B cell (primary cell): ENCODE measurements at regions not wholly inside any gene's neighbourhood (a gene's known extent, or its start where the extent isn't known, plus 50 kb on each side); places are given as distances from the start of the nearest gene placed in this dataset.

Experiments used
- ATAC-seq: fragments of 200-7000 bp; cut with Tn5 transposase; one replicate; pipeline ENCODE4 v1.10.0; 2021; ENCODE audit warnings: low read depth, mild to moderate bottlenecking, moderate number of reproducible peaks, moderate library complexity
- CTCF ChIA-PET: fragments of 350-600 bp; sonication (Branson Sonifier 250); formaldehyde crosslinking; loops from one replicate; lab custom pipeline; 2021; ENCODE audit warnings: antibody characterized with exemption, inconsistent platforms; lab: Charles Lee
- POLR2A ChIA-PET: fragments of 350-600 bp; sonication (Branson Sonifier 250); formaldehyde crosslinking; loops from one replicate; lab custom pipeline; 2021; ENCODE audit warnings: antibody characterized with exemption; lab: Charles Lee
- DNase-seq: peaks from one replicate; pipeline ENCODE4 v3.0.0; 2013
- H2AFZ ChIP-seq: 2 replicates; pipeline ENCODE4 v1.6.1; 2012; ENCODE audit warnings: mild to moderate bottlenecking, low read depth, low read length; ENCODE audit not compliant: insufficient read depth, poor library complexity, severe bottlenecking
- H3K27ac ChIP-seq, 2 donors: 1 replicate in 1 of 2; 2 replicates in 1 of 2; pipeline ENCODE4 v1.5.1; 2012 to 2013; ENCODE audit warnings: low read length in 2 of 2, mild to moderate bottlenecking in 2 of 2, moderate library complexity in 1 of 2
- H3K27me3 ChIP-seq, 4 experiments: fragments of 200-600 bp in 1 of 4; sonication (generic) in 1 of 4; replicated peaks in 1 of 4; 1 replicate in 2 of 4; 2 replicates in 2 of 4; pipeline versions ENCODE4 v1.6.1 to v1.7.0; 2013 to 2016; ENCODE audit warnings: low read length in 3 of 4, mild to moderate bottlenecking in 2 of 4, mixed read lengths in 1 of 4, moderate library complexity in 1 of 4; ENCODE audit not compliant: insufficient read depth in 4 of 4, control insufficient read depth in 3 of 4; ENCODE audit errors: control extremely low read depth in 1 of 4
- H3K36me3 ChIP-seq, 2 experiments: replicated peaks in 1 of 2; 1 replicate in 1 of 2; 2 replicates in 1 of 2; pipeline versions ENCODE4 v1.6.1 to v1.7.1; 2013; ENCODE audit warnings: low read length in 1 of 2; ENCODE audit not compliant: insufficient read depth in 2 of 2, control insufficient read depth in 1 of 2; ENCODE audit errors: control extremely low read depth in 1 of 2, extremely low read depth in 1 of 2
- H3K4me1 ChIP-seq, 2 donors: fragments of 200-600 bp in 1 of 2; sonication (generic) in 1 of 2; 1 replicate in 1 of 2; 2 replicates in 1 of 2; pipeline versions ENCODE4 v1.5.1 to v1.6.1; 2013 to 2017; ENCODE audit warnings: low read length in 2 of 2; ENCODE audit not compliant: control insufficient read depth in 2 of 2, insufficient read depth in 2 of 2
- H3K4me2 ChIP-seq: replicated peaks from 2 replicates; pipeline ENCODE3; 2012; ENCODE audit warnings: mild to moderate bottlenecking, low read depth, low read length; ENCODE audit not compliant: poor library complexity, severe bottlenecking
- H3K4me3 ChIP-seq, 5 experiments: fragments of 200-600 bp in 1 of 5; sonication (generic) in 1 of 5; 1 replicate in 3 of 5; 2 replicates in 2 of 5; pipeline versions ENCODE4 v1.5.1 to v1.7.0; 2011 to 2016; ENCODE audit warnings: low read length in 4 of 5, mild to moderate bottlenecking in 4 of 5, low read depth in 2 of 5, control low read depth in 1 of 5, moderate library complexity in 1 of 5; ENCODE audit not compliant: insufficient read depth in 1 of 5; ENCODE audit errors: control extremely low read depth in 1 of 5, extremely low read depth in 1 of 5
- H3K79me2 ChIP-seq: fragments of 200-600 bp; sonication (generic); one replicate; pipeline ENCODE4 v1.6.0; 2016; ENCODE audit warnings: low read length; ENCODE audit not compliant: control insufficient read depth, insufficient read depth
- H3K9ac ChIP-seq: fragments of 200-600 bp; sonication (generic); 2 replicates; pipeline ENCODE4 v1.6.1; 2017; ENCODE audit warnings: mild to moderate bottlenecking, low read length, moderate library complexity
- H3K9me3 ChIP-seq, 3 donors: one replicate each; pipeline versions ENCODE4 v1.6.1 to v1.7.1; 2013; ENCODE audit warnings: low read length in 2 of 3; ENCODE audit not compliant: control insufficient read depth in 2 of 3, insufficient read depth in 1 of 3; ENCODE audit errors: control extremely low read depth in 1 of 3
- H4K20me1 ChIP-seq: 2 replicates; pipeline ENCODE4 v1.6.0; 2012; ENCODE audit warnings: mild to moderate bottlenecking, low read length; ENCODE audit not compliant: insufficient read depth, control insufficient read depth, poor library complexity, severe bottlenecking
- H3K27ac Mint-ChIP-seq: one replicate; pipeline ENCODE4 v1.8.0; 2021; ENCODE audit warnings: mixed read lengths
- H3K27me3 Mint-ChIP-seq: one replicate; pipeline ENCODE4 v1.8.0; 2021; ENCODE audit warnings: mixed read lengths
- H3K4me1 Mint-ChIP-seq: one replicate; pipeline ENCODE4 v1.8.0; 2021; ENCODE audit warnings: mixed read lengths
- H3K4me3 Mint-ChIP-seq: one replicate; pipeline ENCODE4 v1.8.0; 2021; ENCODE audit warnings: mixed read lengths
- H3K9me3 Mint-ChIP-seq: one replicate; pipeline ENCODE4 v1.8.0; 2022; ENCODE audit warnings: mixed read lengths; ENCODE audit not compliant: insufficient read depth
- EZH2 ChIP-seq: IDR thresholded peaks from 2 replicates; pipeline ENCODE4 v1.6.1; 2012; ENCODE audit warnings: borderline replicate concordance, low read depth, mild to moderate bottlenecking, moderate library complexity, low read length; ENCODE audit not compliant: insufficient read depth, poor library complexity, severe bottlenecking
- WGBS: methylation state at CpG from one replicate; pipeline ENCODE4 v1.1.5; 2013; ENCODE audit warnings: missing lambda C conversion rate; ENCODE audit not compliant: insufficient coverage; 5-methylcytosine and 5-hydroxymethylcytosine counted together
- intact Hi-C: fragments of 100-400 bp; cut with micrococcal nuclease; formaldehyde crosslinking; loops from one replicate; pipeline ENCODE4 v1.10.0; 2022
- TF ChIP-seq, protein P1 (sequence below): fragments of 200-600 bp; IDR thresholded peaks from one replicate; pipeline ENCODE4 v1.8.0; 2022; ENCODE audit warnings: antibody characterized with exemption, mild to moderate bottlenecking

DNA sequence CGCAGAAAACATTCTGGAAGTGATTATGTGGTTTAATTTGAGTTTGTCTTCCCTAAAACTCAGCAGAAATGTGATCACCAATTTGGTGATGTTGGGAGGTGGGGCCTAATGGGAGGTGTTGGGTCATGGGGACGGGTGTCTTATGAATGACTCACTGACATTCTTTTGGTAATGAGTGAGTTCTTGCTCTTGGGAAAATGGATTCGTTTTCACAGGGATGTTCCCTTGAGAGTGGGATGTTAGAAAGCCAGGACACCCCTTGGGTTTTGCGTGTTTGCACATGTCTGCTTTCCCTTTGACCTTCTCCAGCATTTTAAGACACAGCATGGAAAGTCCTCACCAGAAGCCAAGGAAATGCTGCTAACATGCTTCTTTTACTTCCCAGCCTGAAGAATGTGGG lies 321.5 kb upstream of the NT5C1B start:
- DNase-seq, result no peak
- no peak overlapping the region for H3K27ac ChIP-seq
- ATAC-seq, result no peak
- H3K4me2 ChIP-seq, result no peak overlapping the region
- H3K9ac ChIP-seq, result no peak overlapping the region
- intact Hi-C loops, result no loop called here
- ChIA-PET POLR2A (no interaction called here), CTCF (no interaction called here)
- Mint-ChIP-seq H3K27ac (no peak overlapping the region), H3K4me3 (no peak overlapping the region), H3K27me3 (peaks cover 16% of the 10 kb centered on the region), H3K9me3 (no peaks in the 10 kb centered on the region), H3K4me1 (no peaks in the 10 kb centered on the region)
- peaks cover 0 to 7% (median 3%) of the 10 kb centered on the region in 4 experiments for H3K27me3 ChIP-seq
- no peak overlapping the region for H3K4me3 ChIP-seq
- H2AFZ ChIP-seq, result no peak overlapping the region
- peaks cover 2 to 5% (median 4%) of the 10 kb centered on the region in 3 donors for H3K9me3 ChIP-seq
- no peaks in the 10 kb centered on the region for H3K36me3 ChIP-seq
- H4K20me1 ChIP-seq, result no peaks in the 10 kb centered on the region
- H3K4me1 ChIP-seq, result no peaks in the 10 kb centered on the region
- no peaks in the 10 kb centered on the region for H3K79me2 ChIP-seq
- TF ChIP-seq, protein P1, sequence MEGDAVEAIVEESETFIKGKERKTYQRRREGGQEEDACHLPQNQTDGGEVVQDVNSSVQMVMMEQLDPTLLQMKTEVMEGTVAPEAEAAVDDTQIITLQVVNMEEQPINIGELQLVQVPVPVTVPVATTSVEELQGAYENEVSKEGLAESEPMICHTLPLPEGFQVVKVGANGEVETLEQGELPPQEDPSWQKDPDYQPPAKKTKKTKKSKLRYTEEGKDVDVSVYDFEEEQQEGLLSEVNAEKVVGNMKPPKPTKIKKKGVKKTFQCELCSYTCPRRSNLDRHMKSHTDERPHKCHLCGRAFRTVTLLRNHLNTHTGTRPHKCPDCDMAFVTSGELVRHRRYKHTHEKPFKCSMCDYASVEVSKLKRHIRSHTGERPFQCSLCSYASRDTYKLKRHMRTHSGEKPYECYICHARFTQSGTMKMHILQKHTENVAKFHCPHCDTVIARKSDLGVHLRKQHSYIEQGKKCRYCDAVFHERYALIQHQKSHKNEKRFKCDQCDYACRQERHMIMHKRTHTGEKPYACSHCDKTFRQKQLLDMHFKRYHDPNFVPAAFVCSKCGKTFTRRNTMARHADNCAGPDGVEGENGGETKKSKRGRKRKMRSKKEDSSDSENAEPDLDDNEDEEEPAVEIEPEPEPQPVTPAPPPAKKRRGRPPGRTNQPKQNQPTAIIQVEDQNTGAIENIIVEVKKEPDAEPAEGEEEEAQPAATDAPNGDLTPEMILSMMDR, result no peak
- no peak for TF ChIP-seq EZH2
- 89% methylated on average over 3 of the region's 4 CpGs for WGBS

- intact Hi-C loops, result no loop called here
- peaks cover 8 to 10% of the 10 kb centered on the region in 2 donors for H3K4me1 ChIP-seq
- no peaks in the 10 kb centered on the region for H4K20me1 ChIP-seq
- ChIA-PET CTCF (no interaction called here), POLR2A (no interaction called here)
- H3K4me2 ChIP-seq, result no peak overlapping the region
- WGBS, result no CpG with 5 or more reads among the region's 3 CpGs
- H3K9me3 ChIP-seq, result peaks cover 2 to 7% (median 5%) of the 10 kb centered on the region in 3 donors
- H3K27me3 ChIP-seq, result peaks cover 0 to 7% (median 3%) of the 10 kb centered on the region in 4 experiments
- DNase-seq (no peak), ATAC-seq (no peak)
- H2AFZ ChIP-seq, result no peak overlapping the region
- H3K9me3 Mint-ChIP-seq, result no peaks in the 10 kb centered on the region
- no peak overlapping the region for H3K4me3 ChIP-seq
- H3K4me3 Mint-ChIP-seq, result no peak overlapping the region
- no peak overlapping the region for H3K27ac ChIP-seq
- H3K36me3 ChIP-seq, result no peaks in the 10 kb centered on the region
- H3K27me3 Mint-ChIP-seq, result peaks cover 12% of the 10 kb centered on the region
- no peak overlapping the region for H3K27ac Mint-ChIP-seq
- H3K4me1 Mint-ChIP-seq, result peaks cover 10% of the 10 kb centered on the region
- no peaks in the 10 kb centered on the region for H3K79me2 ChIP-seq
- H3K9ac ChIP-seq, result no peak overlapping the region
- no peak for TF ChIP-seq EZH2
- TF ChIP-seq, protein P1, result no peak
Measured at GRCh38 chr2:18907937-18908336, 318.6 kb upstream of the NT5C1B start.
